Jurkat, Clone E6-1 (cell line): ENCODE measurements at regions not wholly inside any gene's neighbourhood (a gene's known extent, or its start where the extent isn't known, plus 50 kb on each side); places are given as distances from the start of the nearest gene placed in this dataset.

Experiments used
- DNase-seq: peaks from one replicate; pipeline ENCODE4 v3.0.0-alpha.2; 2011; ENCODE audit warnings: low read depth, low spot score
- H3K4me3 ChIP-seq: 2 replicates; pipeline ENCODE4 v1.5.1; 2011; ENCODE audit warnings: mild to moderate bottlenecking, low read length, control low read depth, moderate library complexity

DNA sequence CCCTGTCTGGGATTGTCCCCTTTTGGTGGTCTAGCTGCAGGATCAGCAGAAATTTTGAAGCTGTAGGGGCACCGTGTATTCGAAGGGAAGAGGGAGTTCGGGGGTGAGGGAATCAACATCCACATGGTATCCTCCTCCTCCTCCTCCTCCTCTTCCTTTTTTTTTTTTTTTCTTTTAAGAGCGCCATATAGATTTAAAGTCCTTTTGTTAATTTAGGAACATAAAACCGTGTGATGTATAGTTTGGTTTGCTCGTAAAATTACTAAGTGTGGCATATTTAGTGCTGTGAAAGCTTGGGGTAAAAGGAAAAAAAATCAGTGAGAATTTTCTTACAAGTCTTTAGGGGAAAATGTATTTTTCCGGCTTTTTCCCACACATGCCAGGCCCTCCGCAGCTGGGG lies 50.1 kb upstream of the GSE1 start:
- no peak for DNase-seq
- no peak overlapping the region for H3K4me3 ChIP-seq
